ENCODE measurements at regions not wholly inside any gene's neighbourhood (a gene's known extent, or its start where the extent isn't known, plus 50 kb on each side); places are given as distances from the start of the nearest gene placed in this dataset.

DNA sequence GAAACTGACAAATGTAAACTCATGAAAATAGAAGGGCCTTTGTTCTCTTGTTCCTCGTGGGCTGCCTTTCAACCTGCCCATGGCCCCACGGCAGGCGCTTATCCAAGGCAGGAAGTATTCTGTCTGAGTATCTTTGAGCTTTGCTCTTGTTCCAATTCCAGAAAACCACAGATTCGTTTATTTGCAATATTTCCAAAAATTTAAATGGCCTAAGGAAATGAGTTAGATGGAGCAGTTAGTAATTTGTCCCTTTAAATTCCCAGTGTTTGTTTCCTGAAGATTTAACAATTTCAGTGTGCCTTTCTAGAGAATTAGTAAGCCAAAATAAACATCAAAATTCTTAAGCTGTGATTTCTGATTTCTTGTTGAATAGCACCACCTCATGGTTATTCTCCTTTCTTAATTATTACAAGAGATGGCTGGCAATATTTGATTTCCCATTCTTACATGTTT, 299.4 kb upstream of the RASA1 start:
- no peak overlapping the region for H3K4me3 ChIP-seq (ENCODE audit: low read length)
- no peak overlapping the region for H3K27ac ChIP-seq (ENCODE audit: low read depth, low read length)
- H3K9ac ChIP-seq (ENCODE audit: low read length): no peak overlapping the region
- H3K27me3 ChIP-seq (ENCODE audit: control insufficient read depth, insufficient read depth, low read length): no peaks in the 10 kb centered on the region
- no peaks in the 10 kb centered on the region for H3K36me3 ChIP-seq (ENCODE audit: control insufficient read depth, insufficient read depth, low read length)
- H3K4me1 ChIP-seq (ENCODE audit: control insufficient read depth, insufficient read depth, low read length): no peaks in the 10 kb centered on the region

DNA sequence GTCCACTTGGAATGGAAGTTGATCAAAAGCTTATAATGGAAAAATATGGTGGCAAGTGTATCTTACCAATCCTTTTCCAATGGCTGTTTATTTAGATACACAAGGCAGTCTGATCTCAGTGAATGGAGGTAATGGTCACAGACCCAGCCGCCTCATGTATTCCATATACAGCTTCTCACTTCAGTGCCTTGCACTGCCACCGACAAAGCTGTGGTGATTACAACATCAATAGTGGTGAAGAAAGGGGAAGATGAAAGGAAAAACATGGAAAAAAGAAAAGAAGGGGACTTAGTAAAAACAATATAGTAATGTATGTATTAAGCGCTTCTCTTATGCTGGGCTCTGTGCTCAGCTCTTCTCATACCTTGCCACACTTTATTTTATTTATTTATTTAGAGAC, 297.3 kb upstream of the RASA1 start:
- no peaks in the 10 kb centered on the region for H3K36me3 ChIP-seq (ENCODE audit: control insufficient read depth, insufficient read depth, low read length)
- H3K27ac ChIP-seq (ENCODE audit: low read depth, low read length): no peak overlapping the region
- H3K4me3 ChIP-seq (ENCODE audit: low read length): no peak overlapping the region
- H3K9ac ChIP-seq (ENCODE audit: low read length): no peak overlapping the region
- no peaks in the 10 kb centered on the region for H3K4me1 ChIP-seq (ENCODE audit: control insufficient read depth, insufficient read depth, low read length)
- H3K27me3 ChIP-seq (ENCODE audit: control insufficient read depth, insufficient read depth, low read length): no peaks in the 10 kb centered on the region

- Histone ChIP-seq H3K36me3 (ENCODE audit: control insufficient read depth, insufficient read depth, low read length) (no peaks in the 10 kb centered on the region), H3K9ac (ENCODE audit: low read length) (no peak overlapping the region), H3K4me1 (ENCODE audit: control insufficient read depth, insufficient read depth, low read length) (no peaks in the 10 kb centered on the region), H3K27me3 (ENCODE audit: control insufficient read depth, insufficient read depth, low read length) (no peaks in the 10 kb centered on the region), H3K27ac (ENCODE audit: low read depth, low read length) (no peak overlapping the region), H3K4me3 (ENCODE audit: low read length) (no peak overlapping the region)
These were observed 296.6 kb upstream of the RASA1 start for GRCh38 chr5:86971034-86971571.

- no peaks in the 10 kb centered on the region for H3K27me3 ChIP-seq (ENCODE audit: control insufficient read depth, insufficient read depth, low read length)
- H3K9ac ChIP-seq (ENCODE audit: low read length): no peak overlapping the region
- H3K4me1 ChIP-seq (ENCODE audit: control insufficient read depth, insufficient read depth, low read length): no peaks in the 10 kb centered on the region
- no peaks in the 10 kb centered on the region for H3K36me3 ChIP-seq (ENCODE audit: control insufficient read depth, insufficient read depth, low read length)
- no peak overlapping the region for H3K27ac ChIP-seq (ENCODE audit: low read depth, low read length)
- H3K4me3 ChIP-seq (ENCODE audit: low read length): no peak overlapping the region
These were observed 292.7 kb upstream of the RASA1 start for GRCh38 chr5:86974955-86975354.

GRCh38 chr5:86977190-86977589, 290.5 kb upstream of the RASA1 start:
- no peaks in the 10 kb centered on the region for H3K36me3 ChIP-seq (ENCODE audit: control insufficient read depth, insufficient read depth, low read length)
- H3K27ac ChIP-seq (ENCODE audit: low read depth, low read length): no peak overlapping the region
- no peak overlapping the region for H3K4me3 ChIP-seq (ENCODE audit: low read length)
- no peaks in the 10 kb centered on the region for H3K4me1 ChIP-seq (ENCODE audit: control insufficient read depth, insufficient read depth, low read length)
- H3K27me3 ChIP-seq (ENCODE audit: control insufficient read depth, insufficient read depth, low read length): no peaks in the 10 kb centered on the region
- no peak overlapping the region for H3K9ac ChIP-seq (ENCODE audit: low read length)

DNA sequence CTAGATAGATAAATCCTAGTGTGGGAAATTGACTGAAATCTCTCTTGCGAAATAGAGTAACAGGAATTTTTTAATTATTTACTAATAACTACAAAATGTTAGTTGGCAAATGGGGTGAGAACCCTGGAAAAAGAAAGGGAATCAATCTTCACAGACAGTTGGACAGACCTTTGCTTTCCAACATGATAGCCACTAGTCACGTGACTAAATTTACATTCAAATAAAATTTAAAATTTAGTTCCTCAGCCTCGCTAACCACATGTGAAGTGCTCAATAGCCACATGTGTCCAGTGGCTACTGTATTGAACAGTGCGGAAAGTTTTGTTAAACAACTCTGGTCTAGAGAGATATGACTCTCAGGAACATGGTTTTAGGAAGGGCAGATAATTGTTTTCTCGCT, 289.9 kb upstream of the RASA1 start:
- Histone ChIP-seq H3K27ac (ENCODE audit: low read depth, low read length) (no peak overlapping the region), H3K27me3 (ENCODE audit: control insufficient read depth, insufficient read depth, low read length) (no peaks in the 10 kb centered on the region), H3K9ac (ENCODE audit: low read length) (no peak overlapping the region), H3K4me3 (ENCODE audit: low read length) (no peak overlapping the region), H3K36me3 (ENCODE audit: control insufficient read depth, insufficient read depth, low read length) (no peaks in the 10 kb centered on the region), H3K4me1 (ENCODE audit: control insufficient read depth, insufficient read depth, low read length) (no peaks in the 10 kb centered on the region)

DNA sequence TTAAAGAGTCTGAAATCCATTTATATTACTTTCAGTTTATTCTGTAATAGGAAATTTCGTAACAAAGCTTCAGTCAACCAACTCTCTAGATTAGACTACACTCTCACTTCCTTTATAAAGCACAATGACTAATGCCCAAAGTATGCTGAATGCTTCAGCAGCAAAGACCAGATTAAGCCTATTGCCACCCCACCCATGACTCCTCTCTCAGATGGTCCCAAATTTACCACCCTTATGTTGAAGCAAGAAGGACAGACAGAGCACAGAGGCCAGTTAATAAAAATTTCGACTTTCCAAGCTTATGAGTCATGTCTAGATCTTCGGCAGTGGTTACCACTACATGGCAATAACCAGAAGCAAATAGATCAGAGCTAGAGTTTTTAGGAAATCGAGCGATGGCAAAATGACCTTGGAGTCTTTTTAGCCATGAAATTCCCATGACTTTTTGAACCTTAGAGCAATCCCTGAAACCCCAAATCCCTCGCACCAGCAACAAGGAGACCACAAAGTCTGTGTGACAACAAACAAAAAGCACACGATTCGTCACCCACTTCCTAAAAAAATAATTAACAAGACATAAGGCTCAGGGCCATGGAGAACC, 287.8 kb upstream of the RASA1 start:
- H3K4me1 ChIP-seq (ENCODE audit: control insufficient read depth, insufficient read depth, low read length): no peaks in the 10 kb centered on the region
- no peak overlapping the region for H3K27ac ChIP-seq (ENCODE audit: low read depth, low read length)
- H3K4me3 ChIP-seq (ENCODE audit: low read length): no peak overlapping the region
- H3K27me3 ChIP-seq (ENCODE audit: control insufficient read depth, insufficient read depth, low read length): no peaks in the 10 kb centered on the region
- H3K9ac ChIP-seq (ENCODE audit: low read length): no peak overlapping the region
- H3K36me3 ChIP-seq (ENCODE audit: control insufficient read depth, insufficient read depth, low read length): no peaks in the 10 kb centered on the region

- Histone ChIP-seq H3K27me3 (ENCODE audit: control insufficient read depth, insufficient read depth, low read length) (no peaks in the 10 kb centered on the region), H3K4me1 (ENCODE audit: control insufficient read depth, insufficient read depth, low read length) (no peaks in the 10 kb centered on the region), H3K27ac (ENCODE audit: low read depth, low read length) (no peak overlapping the region), H3K4me3 (ENCODE audit: low read length) (no peak overlapping the region), H3K9ac (ENCODE audit: low read length) (no peak overlapping the region), H3K36me3 (ENCODE audit: control insufficient read depth, insufficient read depth, low read length) (no peaks in the 10 kb centered on the region)
These were observed 285.8 kb upstream of the RASA1 start for GRCh38 chr5:86981898-86982297.

GRCh38 chr5:86983208-86983607, 284.5 kb upstream of the RASA1 start:
- no peak overlapping the region for H3K4me3 ChIP-seq (ENCODE audit: low read length)
- H3K27me3 ChIP-seq (ENCODE audit: control insufficient read depth, insufficient read depth, low read length): no peaks in the 10 kb centered on the region
- no peak overlapping the region for H3K27ac ChIP-seq (ENCODE audit: low read depth, low read length)

DNA sequence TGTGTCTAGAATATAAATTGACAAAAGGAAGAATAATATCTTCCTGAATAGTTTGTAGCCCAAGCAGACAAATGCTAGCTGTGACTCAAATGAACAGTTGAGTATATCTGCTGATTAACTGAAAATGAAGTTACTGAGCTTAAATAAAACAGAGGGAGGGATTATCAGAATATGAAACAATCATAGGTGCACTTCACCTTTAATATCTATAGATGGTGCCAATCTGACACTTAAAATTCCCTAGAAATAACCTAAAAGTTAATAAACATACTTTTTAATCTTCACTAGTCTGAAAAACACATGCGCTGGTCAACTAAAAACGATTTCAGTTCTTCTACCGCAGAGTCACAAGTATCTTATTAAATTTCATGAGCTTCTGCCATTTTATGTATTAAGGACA, 280.8 kb upstream of the RASA1 start:
- Histone ChIP-seq H3K4me3 (ENCODE audit: low read length) (no peak overlapping the region), H3K27ac (ENCODE audit: low read depth, low read length) (no peak overlapping the region), H3K9ac (ENCODE audit: low read length) (no peak overlapping the region), H3K4me1 (ENCODE audit: control insufficient read depth, insufficient read depth, low read length) (no peaks in the 10 kb centered on the region), H3K27me3 (ENCODE audit: control insufficient read depth, insufficient read depth, low read length) (no peaks in the 10 kb centered on the region), H3K36me3 (ENCODE audit: control insufficient read depth, insufficient read depth, low read length) (no peaks in the 10 kb centered on the region)

More at GRCh38 chr5:86983208-86983607, 284.5 kb upstream of the RASA1 start:
- Histone ChIP-seq H3K9ac (ENCODE audit: low read length) (no peak overlapping the region), H3K4me1 (ENCODE audit: control insufficient read depth, insufficient read depth, low read length) (no peaks in the 10 kb centered on the region), H3K36me3 (ENCODE audit: control insufficient read depth, insufficient read depth, low read length) (no peaks in the 10 kb centered on the region)

- no peaks in the 10 kb centered on the region for H3K36me3 ChIP-seq (ENCODE audit: control insufficient read depth, insufficient read depth, low read length)
- no peak overlapping the region for H3K4me3 ChIP-seq (ENCODE audit: low read length)
- no peak overlapping the region for H3K9ac ChIP-seq (ENCODE audit: low read length)
- no peaks in the 10 kb centered on the region for H3K4me1 ChIP-seq (ENCODE audit: control insufficient read depth, insufficient read depth, low read length)
- H3K27ac ChIP-seq (ENCODE audit: low read depth, low read length): no peak overlapping the region
- no peaks in the 10 kb centered on the region for H3K27me3 ChIP-seq (ENCODE audit: control insufficient read depth, insufficient read depth, low read length)
These were observed 270.2 kb upstream of the RASA1 start for GRCh38 chr5:86997516-86997915.

GRCh38 chr5:86999951-87000350, 267.7 kb upstream of the RASA1 start:
- H3K4me1 ChIP-seq (ENCODE audit: control insufficient read depth, insufficient read depth, low read length): no peaks in the 10 kb centered on the region
- H3K27me3 ChIP-seq (ENCODE audit: control insufficient read depth, insufficient read depth, low read length): no peaks in the 10 kb centered on the region
- no peak overlapping the region for H3K27ac ChIP-seq (ENCODE audit: low read depth, low read length)
- H3K9ac ChIP-seq (ENCODE audit: low read length): no peak overlapping the region
- no peak overlapping the region for H3K4me3 ChIP-seq (ENCODE audit: low read length)
- no peaks in the 10 kb centered on the region for H3K36me3 ChIP-seq (ENCODE audit: control insufficient read depth, insufficient read depth, low read length)

- H3K9ac ChIP-seq (ENCODE audit: low read length): no peak overlapping the region
- H3K36me3 ChIP-seq (ENCODE audit: control insufficient read depth, insufficient read depth, low read length): no peaks in the 10 kb centered on the region
- H3K4me1 ChIP-seq (ENCODE audit: control insufficient read depth, insufficient read depth, low read length): no peaks in the 10 kb centered on the region
- H3K4me3 ChIP-seq (ENCODE audit: low read length): no peak overlapping the region
- H3K27ac ChIP-seq (ENCODE audit: low read depth, low read length): no peak overlapping the region
- H3K27me3 ChIP-seq (ENCODE audit: control insufficient read depth, insufficient read depth, low read length): no peaks in the 10 kb centered on the region
These were observed 265.2 kb upstream of the RASA1 start for GRCh38 chr5:87002485-87002884.

All from rectal smooth muscle tissue (tissue), 1 donor.